GM20000 (cell line): ENCODE measurements at regions not wholly inside any gene's neighbourhood (a gene's known extent, or its start where the extent isn't known, plus 50 kb on each side); places are given as distances from the start of the nearest gene placed in this dataset.

Experiments
- DNase-seq: peaks from one replicate; pipeline ENCODE4 v3.0.0; 2012; ENCODE audit warnings: low spot score
- CTCF ChIP-seq: IDR thresholded peaks from 2 replicates; pipeline ENCODE4 v1.5.1; 2012; ENCODE audit warnings: mild to moderate bottlenecking, control low read depth; ENCODE audit errors: extremely low read depth, missing control alignments

- TF ChIP-seq CTCF = no peak
These were observed 762.0 kb downstream of the KCNJ18 start for GRCh38 chr17:22454070-22454999.

GRCh38 chr17:22459331-22459952, 767.1 kb downstream of the KCNJ18 start:
- no peak for DNase-seq
- no peak for TF ChIP-seq CTCF

More at GRCh38 chr17:22454070-22454999, 762.0 kb downstream of the KCNJ18 start:
- DNase-seq = no peak

- TF ChIP-seq CTCF = no peak
- DNase-seq = no peak
These were observed 767.6 kb downstream of the KCNJ18 start for GRCh38 chr17:22459953-22460350.

- no peak for TF ChIP-seq CTCF
- no peak for DNase-seq
These were observed 768.2 kb downstream of the KCNJ18 start for GRCh38 chr17:22460461-22461063.

GRCh38 chr17:22461460-22462145, 769.3 kb downstream of the KCNJ18 start:
- no peak for DNase-seq
- no peak for TF ChIP-seq CTCF

- no peak for DNase-seq
- no peak for TF ChIP-seq CTCF
These were observed 770.1 kb downstream of the KCNJ18 start for GRCh38 chr17:22462461-22462860.
